Motor neuron (in vitro differentiated cells): ENCODE measurements at regions not wholly inside any gene's neighbourhood (a gene's known extent, or its start where the extent isn't known, plus 50 kb on each side); places are given as distances from the start of the nearest gene placed in this dataset.

Experiments used
- ATAC-seq, 8 experiments: fragments of 200-7000 bp; cut with Tn5 transposase; replicated peaks in 6 of 8; 2 replicates each; pipeline ENCODE4 v1.8.0; 2021; ENCODE audit warnings: mild to moderate bottlenecking in 8 of 8, moderate library complexity in 8 of 8
- H3K27ac ChIP-seq, 2 donors: fragments of 250-450 bp; sonication (Bioruptor Pico); 2 replicates each; pipeline ENCODE4 v1.9.0; 2021; ENCODE audit warnings: antibody characterized with exemption in 2 of 2, mild to moderate bottlenecking in 2 of 2, moderate library complexity in 1 of 2
- H3K4me1 ChIP-seq, 2 donors: fragments of 250-450 bp; sonication (Bioruptor Pico); replicated peaks in 1 of 2; 2 replicates each; pipeline ENCODE4 v1.6.1; 2021; ENCODE audit warnings: antibody characterized with exemption in 2 of 2, mild to moderate bottlenecking in 2 of 2, moderate library complexity in 1 of 2
- H3K4me3 ChIP-seq, 5 donors: fragments of 250-450 bp; sonication (Bioruptor Pico); 2 replicates each; pipeline ENCODE4 v1.9.0; 2021; ENCODE audit warnings: antibody characterized with exemption in 5 of 5, mild to moderate bottlenecking in 5 of 5, moderate library complexity in 4 of 5
- WGBS, 10 experiments: fragments of 450-650 bp; shearing (Covaris generic); methylation state at CpG; one replicate each; pipeline ENCODE4 v1.0.0; 2022; 5-methylcytosine and 5-hydroxymethylcytosine counted together
- in situ Hi-C, 9 experiments: fragments of 400-800 bp; cut with MboI; loops; one replicate each; pipeline ENCODE4 v1.15.0; 2021; ENCODE audit warnings: low sequenced_read_pairs in 9 of 9, low pct_unique_long_range_greater_than_20kb in 2 of 9; ENCODE audit not compliant: unreplicated experiment in 9 of 9

DNA sequence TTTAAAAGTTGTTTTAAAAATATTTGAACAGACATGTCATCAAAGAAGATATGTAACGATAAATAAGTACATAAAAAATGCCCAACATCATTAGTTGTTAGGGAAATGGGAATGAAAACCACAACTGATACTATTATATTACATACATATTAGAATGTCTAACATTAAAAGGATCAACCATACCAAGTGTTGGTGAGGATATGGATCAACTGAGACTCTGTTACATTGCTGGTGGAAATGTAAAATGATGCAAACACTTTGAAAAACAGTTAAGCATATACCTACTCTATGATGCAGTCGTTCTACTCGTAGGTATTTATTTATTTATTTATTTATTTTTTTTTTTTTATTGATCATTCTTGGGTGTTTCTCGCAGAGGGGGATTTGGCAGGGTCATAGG, 149.7 kb downstream of the BRMS1L start:
- H3K4me3 ChIP-seq: no peak overlapping the region
- whole genome bisulfite sequencing, 10 experiments: 19 to 100% (median 77%) methylated on average over 1 to 4 of the region's 4 CpGs; no CpG with 5 or more reads in 1 of the 10 experiments
- H3K27ac ChIP-seq: no peak overlapping the region
- H3K4me1 ChIP-seq: peaks cover 0 to 9% of the 10 kb centered on the region in 2 donors
- no peak for ATAC-seq
- in situ Hi-C loops: no loop called here

DNA sequence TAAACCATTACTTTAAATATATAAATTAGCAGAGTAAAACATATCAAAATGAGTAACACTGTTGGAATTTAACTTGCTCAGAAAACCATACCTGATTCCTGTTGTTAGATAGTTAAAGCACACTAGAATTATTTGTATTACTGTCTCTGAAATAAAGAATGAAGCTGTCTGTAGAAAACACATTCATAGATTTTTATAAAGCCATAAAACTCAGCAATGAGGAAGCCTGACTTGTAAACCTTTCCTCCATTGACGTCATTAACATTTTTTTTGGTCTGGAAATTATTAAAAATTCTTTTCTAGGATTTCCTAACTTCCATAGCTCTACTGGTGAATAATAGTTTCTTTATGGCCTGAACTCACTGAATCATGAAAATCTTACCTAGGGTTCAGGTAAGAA, 147.6 kb downstream of the BRMS1L start:
- ATAC-seq: no peak
- in situ Hi-C loops: no loop called here
- Histone ChIP-seq H3K4me3 (no peak overlapping the region), H3K27ac (no peak overlapping the region), H3K4me1 (no peaks in the 10 kb centered on the region)
- WGBS, 10 experiments: 0 to 100% (median 72%) methylated on average over 1 of the region's 1 CpG

DNA sequence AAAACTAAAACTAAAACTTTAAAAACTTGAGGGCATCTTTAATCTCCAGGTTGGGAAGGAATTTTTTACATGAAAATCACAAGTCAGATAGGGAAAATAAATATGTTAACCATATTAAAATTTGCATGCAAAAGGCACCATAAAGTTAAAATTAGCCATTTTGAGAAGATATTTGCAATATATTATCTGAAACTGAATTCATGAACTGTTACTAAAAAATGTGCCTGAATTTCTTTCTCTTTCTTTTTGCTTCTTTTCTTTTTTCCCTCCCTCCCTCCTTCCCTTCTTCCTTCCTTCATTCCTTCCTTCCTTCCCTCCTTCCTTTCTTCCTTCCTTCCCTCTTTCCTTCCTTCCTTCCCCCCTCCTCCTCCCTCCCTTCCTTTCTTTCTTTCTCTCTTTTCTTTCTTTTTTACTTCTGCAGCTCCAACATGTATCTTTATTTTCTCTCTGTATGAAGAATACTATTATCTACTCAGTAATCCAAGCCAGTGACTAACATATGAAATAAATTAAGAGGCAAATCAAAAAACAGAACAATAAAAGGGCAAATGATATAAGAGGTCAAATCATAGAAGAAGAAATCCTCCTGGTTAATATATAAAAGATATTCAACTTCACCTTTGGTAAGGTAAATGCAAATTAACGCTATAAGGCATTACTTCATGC, 146.0 kb downstream of the BRMS1L start:
- WGBS, 10 experiments: 0 to 100% (median 42%) methylated on average over 1 of the region's 1 CpG; no CpG with 5 or more reads in 2 of the 10 experiments
- ATAC-seq: no peak
- H3K27ac ChIP-seq: no peak overlapping the region
- H3K4me1 ChIP-seq: no peaks in the 10 kb centered on the region
- in situ Hi-C loops: no loop called here
- no peak overlapping the region for H3K4me3 ChIP-seq

DNA sequence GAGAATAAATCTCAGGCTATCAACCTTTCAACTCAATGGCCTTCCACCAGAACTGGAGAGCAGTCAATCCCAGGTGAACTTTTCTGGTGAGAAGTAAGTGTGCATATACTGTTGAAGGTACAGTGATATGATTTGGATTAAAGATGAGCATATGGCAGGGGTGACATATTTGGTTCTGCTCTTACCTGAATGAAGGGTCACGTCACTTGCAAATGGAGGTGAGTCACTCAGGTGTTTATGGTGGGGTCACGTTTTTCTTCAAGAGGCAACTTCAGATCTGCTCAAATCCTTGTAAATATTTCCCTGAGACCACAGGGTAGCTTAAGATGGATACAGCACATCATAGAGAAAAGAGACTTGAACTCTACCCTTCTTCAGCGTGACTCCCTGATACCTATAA, 143.2 kb downstream of the BRMS1L start:
- H3K27ac ChIP-seq: no peak overlapping the region
- ATAC-seq: no peak
- in situ Hi-C loops: no loop called here
- WGBS, 10 experiments: 5 to 100% (median 60%) methylated on average over 1 to 3 of the region's 3 CpGs; no CpG with 5 or more reads in 1 of the 10 experiments
- no peak overlapping the region for H3K4me3 ChIP-seq
- peaks cover 17 to 22% of the 10 kb centered on the region in 2 donors for H3K4me1 ChIP-seq

DNA sequence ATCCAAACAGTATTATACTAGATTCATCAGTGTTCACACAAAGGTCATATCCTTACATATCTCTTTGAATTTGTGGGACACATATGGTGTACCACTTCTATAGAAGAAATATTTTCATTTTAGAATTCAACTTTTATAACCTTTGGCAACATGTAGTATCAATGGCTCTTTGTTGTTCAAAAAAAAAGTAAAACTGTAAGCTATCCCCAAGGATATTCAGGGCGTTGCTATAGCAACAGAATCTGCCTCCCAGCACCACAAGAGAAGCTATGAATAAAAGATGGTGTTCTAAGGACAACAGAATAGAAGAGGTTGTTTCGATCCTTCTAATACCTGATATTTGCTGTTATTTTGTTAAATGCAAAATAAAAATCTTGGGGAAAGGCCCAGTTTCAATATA, 139.3 kb downstream of the BRMS1L start:
- ATAC-seq: peak in 5 of 8 experiments; percentile 82 to 92 (median 89)
- Histone ChIP-seq H3K4me3 (no peak overlapping the region), H3K4me1 (peaks cover 17 to 28% of the 10 kb centered on the region in 2 donors), H3K27ac (peak overlapping the region in 1 of 2 donors; percentile 66)
- WGBS, 10 experiments: 0 to 50% (median 23%) methylated on average over 1 to 2 of the region's 2 CpGs
- in situ Hi-C loops: no loop called here

DNA sequence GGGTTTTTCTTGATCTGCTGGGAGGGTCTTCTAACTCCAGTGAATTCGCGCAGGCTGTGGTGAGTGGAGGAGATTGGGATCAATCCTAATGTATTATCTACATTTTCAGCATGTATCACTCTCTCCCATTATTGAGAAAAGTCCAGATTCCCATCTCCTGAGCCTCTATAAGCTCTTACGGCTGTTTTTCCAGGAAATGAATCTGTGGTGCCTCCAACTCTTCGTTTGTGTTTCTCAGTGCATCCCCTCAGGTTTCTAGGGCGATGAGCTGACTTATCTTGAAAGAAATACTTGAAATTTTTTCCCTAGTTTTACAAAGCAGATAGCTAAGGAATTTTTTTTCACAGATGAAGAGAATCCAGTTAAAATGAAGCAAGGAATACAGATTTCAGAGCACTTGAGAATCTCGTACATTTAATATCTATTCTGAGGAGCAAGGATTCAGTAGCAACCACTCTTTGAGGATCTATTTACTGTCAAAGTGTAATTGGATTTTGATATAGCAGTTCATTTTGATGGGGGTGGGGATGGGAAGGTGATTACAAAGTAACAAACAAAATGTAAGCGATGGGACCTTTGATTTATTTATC, 138.7 kb downstream of the BRMS1L start:
- WGBS, 10 experiments: 14 to 100% (median 63%) methylated on average over 1 to 7 of the region's 7 CpGs
- H3K4me1 ChIP-seq: peaks cover 17 to 28% of the 10 kb centered on the region in 2 donors
- peak overlapping the region; percentile 5 to 51 for H3K27ac ChIP-seq
- no peak overlapping the region for H3K4me3 ChIP-seq
- ATAC-seq: peak in 3 of 8 experiments; percentile 7 to 68 (median 12)
- in situ Hi-C loops: no loop called here

DNA sequence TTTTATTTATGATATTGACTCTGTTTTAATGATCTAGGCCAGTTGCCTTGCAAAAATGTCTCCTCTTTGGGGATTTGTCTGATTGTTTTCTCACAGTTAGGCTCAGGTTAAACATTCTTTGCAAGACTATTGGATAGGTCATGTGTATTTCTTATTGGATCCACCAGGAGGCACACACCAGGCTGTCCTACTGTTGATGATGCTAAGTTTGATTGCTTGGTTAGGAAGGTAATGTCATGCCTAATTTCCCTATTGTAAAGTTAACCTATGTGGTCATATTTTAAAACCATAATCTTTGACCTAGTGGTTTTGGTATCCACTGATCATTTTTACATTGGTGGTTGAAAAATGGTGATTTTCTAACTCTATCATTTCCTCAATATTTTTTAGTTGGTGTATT, 137.1 kb downstream of the BRMS1L start:
- no peak for ATAC-seq
- H3K27ac ChIP-seq: no peak overlapping the region
- no peak overlapping the region for H3K4me3 ChIP-seq
- in situ Hi-C loops: no loop called here
- H3K4me1 ChIP-seq: peaks cover 24 to 35% of the 10 kb centered on the region in 2 donors

DNA sequence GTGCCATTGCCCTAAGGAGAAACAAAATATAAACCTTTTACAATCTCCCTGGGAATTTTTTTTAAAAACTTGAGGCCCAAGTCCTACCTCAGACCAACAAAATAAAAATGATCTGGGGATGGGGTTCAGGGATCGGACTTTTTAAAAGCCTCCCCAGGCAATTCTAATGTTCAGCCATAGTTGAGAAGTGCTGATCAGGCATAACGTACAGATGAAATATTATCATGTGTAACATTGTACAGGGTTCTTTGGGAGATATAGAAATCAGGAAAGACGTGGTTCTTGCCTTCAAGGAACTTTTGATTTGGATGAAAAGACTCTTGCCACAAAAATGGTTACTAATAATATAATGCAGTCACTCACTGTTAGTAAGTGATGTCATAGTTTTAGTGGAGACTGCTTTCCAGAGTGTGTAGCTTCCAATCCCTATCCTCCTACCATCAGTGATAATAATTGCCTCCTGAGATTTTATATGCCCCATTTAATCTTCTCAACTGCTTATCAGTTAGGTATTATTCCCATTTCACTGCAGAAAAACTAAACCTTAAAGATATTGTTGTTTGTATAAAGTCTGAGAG, 135.6 kb downstream of the BRMS1L start:
- no peak overlapping the region for H3K27ac ChIP-seq
- in situ Hi-C loops: no loop called here
- H3K4me3 ChIP-seq: no peak overlapping the region
- 40 to 100% (median 95%) methylated on average over 1 to 3 of the region's 3 CpGs; no CpG with 5 or more reads in 1 of the 10 experiments for WGBS, 10 experiments
- H3K4me1 ChIP-seq: peaks cover 24 to 35% of the 10 kb centered on the region in 2 donors
- ATAC-seq: no peak

DNA sequence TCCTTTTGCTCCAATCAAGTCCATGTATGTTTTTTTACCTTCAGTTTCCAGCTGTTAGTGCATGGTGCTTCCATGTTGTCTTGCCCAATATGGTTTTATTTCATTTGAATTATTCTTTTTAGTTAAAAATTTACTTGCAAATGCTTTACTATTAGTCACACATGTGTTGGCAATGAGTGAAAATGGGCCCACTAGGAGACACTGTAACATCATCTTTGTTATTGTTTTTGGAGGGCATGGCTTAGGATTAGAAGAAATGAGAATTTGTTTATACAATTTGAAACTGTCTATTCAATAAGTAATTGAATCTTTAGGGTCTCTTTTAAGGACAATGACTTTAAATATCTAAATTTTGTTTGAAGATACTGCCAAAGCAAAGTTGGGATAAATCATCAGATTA, 133.7 kb downstream of the BRMS1L start:
- in situ Hi-C loops: no loop called here
- Histone ChIP-seq H3K4me3 (no peak overlapping the region), H3K4me1 (peaks cover 18 to 19% of the 10 kb centered on the region in 2 donors), H3K27ac (no peak overlapping the region)
- peak in 2 of 8 experiments; percentile 36 to 56 for ATAC-seq

DNA sequence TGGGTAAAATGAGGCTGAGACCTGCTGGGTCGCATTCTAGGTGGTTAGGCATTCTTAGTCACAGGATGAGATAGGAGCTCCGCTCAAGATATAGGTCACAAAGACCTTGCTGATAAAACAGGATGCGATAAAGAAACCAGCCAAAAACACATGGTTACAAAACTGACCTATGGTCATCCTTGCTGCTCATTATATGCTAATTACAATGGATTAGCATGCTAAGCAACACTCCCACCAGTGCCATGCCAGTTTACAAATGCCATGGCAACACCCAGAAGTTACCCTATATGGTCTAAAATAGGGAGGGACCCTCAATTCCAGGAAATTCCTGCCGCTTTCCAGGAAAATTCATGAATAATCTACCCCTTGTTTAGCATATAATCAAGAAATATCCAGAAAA, 132.4 kb downstream of the BRMS1L start:
- peaks cover 7 to 13% of the 10 kb centered on the region in 2 donors for H3K4me1 ChIP-seq
- peak in 4 of 8 experiments; percentile 62 to 95 (median 93) for ATAC-seq
- 47 to 100% (median 94%) methylated on average over 2 to 3 of the region's 4 CpGs; no CpG with 5 or more reads in 2 of the 10 experiments for WGBS, 10 experiments
- H3K4me3 ChIP-seq: no peak overlapping the region
- in situ Hi-C loops: no loop called here
- no peak overlapping the region for H3K27ac ChIP-seq

DNA sequence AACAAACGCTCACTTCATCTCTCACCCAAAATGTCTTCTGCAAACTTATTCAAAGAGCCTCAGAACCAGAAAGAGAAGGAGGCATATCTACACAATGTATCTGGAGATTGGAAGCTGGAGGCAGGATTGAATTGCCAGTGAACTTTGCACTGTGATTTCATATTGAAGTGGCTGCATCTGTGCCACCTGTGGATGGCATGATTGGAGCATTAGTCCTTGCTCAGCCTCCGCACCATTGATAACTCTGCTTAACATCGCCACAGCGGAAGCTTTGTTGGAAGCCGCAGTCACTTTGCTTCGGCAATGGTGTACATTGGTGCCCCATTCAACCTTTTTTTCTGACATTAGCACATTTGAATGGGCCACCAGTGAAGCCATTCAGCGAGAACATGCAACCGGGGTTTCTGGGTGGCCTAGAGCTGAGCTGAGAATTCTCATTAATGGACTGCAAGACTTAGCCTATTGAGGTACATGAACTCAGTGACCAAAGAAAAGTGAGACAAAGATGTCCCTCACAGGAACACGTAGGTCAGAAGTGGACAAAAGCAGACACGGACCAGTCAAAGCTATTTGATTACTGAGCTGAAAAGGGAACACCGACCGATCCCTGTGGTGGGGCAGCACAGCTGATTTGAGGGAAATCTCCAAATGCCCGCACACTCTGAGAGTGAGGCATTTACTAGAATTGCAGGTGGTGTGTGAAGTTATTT, 130.4 kb downstream of the BRMS1L start:
- in situ Hi-C loops: no loop called here
- peaks cover 7 to 13% of the 10 kb centered on the region in 2 donors for H3K4me1 ChIP-seq
- WGBS, 10 experiments: 0 to 87% (median 34%) methylated on average over 2 to 13 of the region's 13 CpGs
- H3K4me3 ChIP-seq: no peak overlapping the region
- H3K27ac ChIP-seq: no peak overlapping the region
- ATAC-seq: peak in 5 of 8 experiments; percentile 20 to 57 (median 30)

DNA sequence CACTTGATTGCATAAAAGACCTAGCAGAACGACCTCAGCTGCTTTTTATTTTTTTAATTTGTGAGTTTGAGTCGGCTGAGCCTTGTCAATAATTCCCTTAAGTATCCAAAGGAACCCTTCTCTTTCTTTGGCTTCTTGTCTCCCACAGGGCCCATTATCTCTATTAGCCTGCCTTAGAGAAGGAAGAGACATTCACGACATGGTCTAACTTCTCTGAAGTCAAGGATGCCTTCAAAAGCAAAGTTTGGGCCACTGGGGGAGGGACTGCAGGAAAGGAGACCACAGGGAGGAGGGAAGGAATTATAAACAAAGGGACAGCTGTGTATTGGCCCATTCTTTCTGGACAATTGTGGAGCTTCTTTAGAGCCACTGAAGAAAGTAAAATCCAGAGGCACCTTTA, 126.4 kb downstream of the BRMS1L start:
- in situ Hi-C loops: no loop called here
- Histone ChIP-seq H3K4me3 (no peak overlapping the region), H3K4me1 (peaks cover 3 to 13% of the 10 kb centered on the region in 2 donors), H3K27ac (no peak overlapping the region)
- ATAC-seq: no peak
- 0 to 35% (median 17%) methylated on average over 1 to 3 of the region's 3 CpGs for WGBS, 10 experiments

DNA sequence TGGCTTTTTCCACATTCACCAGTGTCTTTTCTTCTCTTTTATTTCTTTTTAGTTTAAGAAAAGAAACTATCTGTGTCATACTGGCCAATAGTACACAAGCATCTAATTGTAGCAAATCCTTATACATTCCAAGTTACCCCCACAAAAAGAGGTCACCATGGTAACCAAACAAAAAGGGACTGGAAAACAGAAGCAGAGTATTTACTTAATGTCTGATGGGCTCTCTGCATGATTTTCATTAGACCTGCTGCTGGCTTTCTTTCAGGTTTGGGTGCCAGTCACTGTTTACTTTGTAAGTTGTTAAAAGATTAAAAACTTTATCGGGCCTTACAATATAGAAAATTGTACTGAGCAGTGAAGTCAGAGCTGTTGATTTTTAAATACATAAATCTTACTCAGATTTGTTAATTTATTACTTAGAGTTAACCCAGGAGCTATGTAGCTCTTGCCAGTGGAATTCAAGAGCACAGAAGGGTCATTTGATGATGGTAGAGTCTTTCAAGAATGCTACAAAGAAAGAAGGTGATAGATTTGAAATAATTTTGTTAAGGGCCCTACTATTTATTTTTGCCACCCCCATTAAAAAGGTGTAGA, 123.9 kb downstream of the BRMS1L start:
- in situ Hi-C loops: no loop called here
- WGBS, 10 experiments: 0 to 33% (median 20%) methylated on average over 1 of the region's 1 CpG; no CpG with 5 or more reads in 3 of the 10 experiments

More for the DNA sequence above, 123.9 kb downstream of the BRMS1L start:
- H3K4me1 ChIP-seq: peaks cover 3 to 6% of the 10 kb centered on the region in 2 donors
- no peak overlapping the region for H3K4me3 ChIP-seq
- H3K27ac ChIP-seq: no peak overlapping the region
- ATAC-seq: peak in 5 of 8 experiments; percentile 54 to 88 (median 80)
